Endothelial cell of umbilical vein (primary cell): ENCODE measurements at regions not wholly inside any gene's neighbourhood (a gene's known extent, or its start where the extent isn't known, plus 50 kb on each side); places are given as distances from the start of the nearest gene placed in this dataset.

Experiments used
- BruUV-seq: library from RNA; stranded (reverse); fragments of 400-500 nt; replicated peaks from 2 replicates; lab custom pipeline; 2021; lab: Mats Ljungman, UMichigan
- CTCF ChIA-PET: fragments of 300-600, 350-600 bp; sonication (Branson Sonifier 250); formaldehyde crosslinking; loops from one replicate; lab custom pipeline; 2021; ENCODE audit warnings: antibody characterized with exemption, inconsistent platforms; lab: Charles Lee
- POLR2A ChIA-PET: fragments of 300-600, 350-600 bp; sonication (Branson Sonifier 250); formaldehyde crosslinking; loops from one replicate; lab custom pipeline; 2021; ENCODE audit warnings: antibody characterized with exemption, inconsistent platforms; lab: Charles Lee
- DNase-seq: peaks from one replicate; pipeline ENCODE4 v3.0.0-alpha.2; 2011; ENCODE audit warnings: low read depth, low spot score
- FAIRE-seq: peaks from 2 replicates; lab custom pipeline; 2011; peaks lifted over from hg19 to GRCh38; lab: Jason Lieb, UNC
- H2AFZ ChIP-seq: 2 replicates; pipeline ENCODE4 v1.6.0; 2012; ENCODE audit warnings: low read depth, low read length, control low read depth, inconsistent platforms
- H3K27ac ChIP-seq: 2 replicates; pipeline ENCODE4 v1.5.1; 2011; ENCODE audit warnings: low read depth, mild to moderate bottlenecking, control low read depth, low read length, moderate library complexity; ENCODE audit not compliant: insufficient read depth
- H3K27me3 ChIP-seq, 2 experiments: 2 replicates each; pipeline versions ENCODE4 v1.6.0 to v1.6.1; 2011; ENCODE audit warnings: low read length in 2 of 2, mixed read lengths in 1 of 2; ENCODE audit not compliant: control insufficient read depth in 2 of 2, insufficient read depth in 2 of 2
- H3K36me3 ChIP-seq, 2 experiments: 2 replicates in 1 of 2; 3 replicates in 1 of 2; pipeline ENCODE4 v1.5.1; 2011; ENCODE audit warnings: low read length in 2 of 2, mild to moderate bottlenecking in 1 of 2, moderate library complexity in 1 of 2; ENCODE audit not compliant: control insufficient read depth in 2 of 2, insufficient read depth in 2 of 2; ENCODE audit errors: extremely low read depth in 1 of 2
- H3K4me1 ChIP-seq: 3 replicates; pipeline ENCODE4 v1.5.1; 2011; ENCODE audit warnings: mild to moderate bottlenecking, low read length; ENCODE audit not compliant: control insufficient read depth, insufficient read depth; ENCODE audit errors: extremely low read depth
- H3K4me2 ChIP-seq: 2 replicates; pipeline ENCODE4 v1.6.1; 2011; ENCODE audit warnings: low read length, control low read depth, mixed read lengths; ENCODE audit not compliant: insufficient read depth
- H3K4me3 ChIP-seq, 3 experiments: fragments of 200-600 bp in 1 of 3; sonication (generic), shearing (Covaris generic) in 1 of 3; replicated peaks in 1 of 3; 2 replicates each; pipeline ENCODE4 v1.5.1; 2011 to 2016; ENCODE audit warnings: control low read depth in 3 of 3, low read length in 3 of 3, mild to moderate bottlenecking in 2 of 3, inconsistent platforms in 1 of 3, low read depth in 1 of 3, moderate library complexity in 1 of 3; ENCODE audit not compliant: insufficient read depth in 1 of 3
- H3K79me2 ChIP-seq: 2 replicates; pipeline ENCODE4 v1.6.0; 2012; ENCODE audit warnings: low read length, inconsistent platforms; ENCODE audit not compliant: control insufficient read depth, insufficient read depth
- H3K9ac ChIP-seq: replicated peaks from 2 replicates; pipeline ENCODE3; 2011; ENCODE audit warnings: low read length, control low read depth; ENCODE audit not compliant: insufficient read depth; ENCODE audit errors: extremely low read depth
- H3K9me1 ChIP-seq: replicated peaks from 3 replicates; pipeline ENCODE4 v1.6.0; 2011; ENCODE audit warnings: mild to moderate bottlenecking, low read length; ENCODE audit not compliant: control insufficient read depth, insufficient read depth; ENCODE audit errors: extremely low read depth
- H3K9me3 ChIP-seq: replicated peaks from 2 replicates; pipeline ENCODE4 v1.5.1; 2012; ENCODE audit warnings: low read length, inconsistent platforms; ENCODE audit not compliant: control insufficient read depth, insufficient read depth
- H4K20me1 ChIP-seq: replicated peaks from 2 replicates; pipeline ENCODE3; 2011; ENCODE audit warnings: mild to moderate bottlenecking, low read length; ENCODE audit not compliant: control insufficient read depth, insufficient read depth; ENCODE audit errors: extremely low read depth
- JUN ChIP-seq: IDR thresholded peaks from 2 replicates; pipeline ENCODE4 v1.6.1; 2011; ENCODE audit warnings: borderline replicate concordance, low read depth; ENCODE audit not compliant: insufficient read length, insufficient read depth
- MYC ChIP-seq: IDR thresholded peaks from one replicate; pipeline ENCODE4 v1.6.1; 2011; ENCODE audit warnings: mild to moderate bottlenecking, low read depth, low read length
- POLR2A ChIP-seq: IDR thresholded peaks from 2 replicates; pipeline ENCODE4 v1.6.1; 2012; ENCODE audit warnings: low read depth, mild to moderate bottlenecking, control low read depth, low read length
- dilution Hi-C: fragments of 300-500 bp; cut with MboI; formaldehyde crosslinking; loops from one replicate; pipeline ENCODE4 v1.15.0; 2019; ENCODE audit warnings: low sequenced_read_pairs; ENCODE audit not compliant: extremely low pct_ligation_motif_present
- intact Hi-C: fragments of 100-400 bp; cut with micrococcal nuclease; formaldehyde crosslinking; loops from one replicate; pipeline ENCODE4 v1.10.0; 2022
- TF ChIP-seq, protein P1 (sequence below): IDR thresholded peaks from 2 replicates; pipeline ENCODE4 v1.6.1; 2011; ENCODE audit not compliant: insufficient read depth, insufficient read length

DNA sequence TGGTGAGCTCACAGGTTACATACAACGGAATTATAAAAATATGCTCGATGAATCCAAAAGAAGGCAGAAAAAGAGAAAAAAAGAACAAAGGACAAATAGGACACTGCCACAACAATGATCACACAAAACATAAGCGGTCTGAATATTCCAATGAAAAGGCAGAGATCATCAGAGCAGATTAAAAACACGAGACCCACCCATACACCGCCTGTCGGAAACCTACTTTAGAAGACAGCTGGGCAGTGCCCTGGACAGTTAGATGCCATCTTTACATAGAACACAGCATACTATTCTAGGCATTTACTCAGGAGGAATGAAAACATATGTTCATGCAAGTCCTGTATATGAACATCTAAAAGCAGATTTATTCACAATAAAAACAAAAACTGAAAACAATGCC lies 204.1 kb downstream of the TTLL2 start:
- no peaks in the 10 kb centered on the region for H3K9me1 ChIP-seq
- TF ChIP-seq, protein P1, sequence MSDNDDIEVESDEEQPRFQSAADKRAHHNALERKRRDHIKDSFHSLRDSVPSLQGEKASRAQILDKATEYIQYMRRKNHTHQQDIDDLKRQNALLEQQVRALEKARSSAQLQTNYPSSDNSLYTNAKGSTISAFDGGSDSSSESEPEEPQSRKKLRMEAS = no peak
- no peak for TF ChIP-seq JUN
- TF ChIP-seq POLR2A = no peak
- no peak for TF ChIP-seq MYC
- no peaks in the 10 kb centered on the region for H3K36me3 ChIP-seq
- H3K4me1 ChIP-seq = no peaks in the 10 kb centered on the region
- no peaks in the 10 kb centered on the region for H4K20me1 ChIP-seq
- H3K4me2 ChIP-seq = no peak overlapping the region
- intact Hi-C loops (no loop called here), dilution Hi-C loops (no loop called here)
- H3K27me3 ChIP-seq = no peaks in the 10 kb centered on the region
- H3K79me2 ChIP-seq = no peaks in the 10 kb centered on the region
- no peak overlapping the region for H2AFZ ChIP-seq
- no peak overlapping the region for H3K27ac ChIP-seq
- no peak overlapping the region for H3K4me3 ChIP-seq
- POLR2A ChIA-PET = interaction anchor here (0.6 kb wide), 2 partner anchors 14 to 301 kb away, joined by 3 to 4 read pairs; no protein-coding TSS in a partner anchor
- no TSS peak for BruUV-seq
- H3K9ac ChIP-seq = no peak overlapping the region
- CTCF ChIA-PET = no interaction called here
- DNase-seq (no peak), FAIRE-seq (no peak)
- no peaks in the 10 kb centered on the region for H3K9me3 ChIP-seq

GRCh38 chr6:167529444-167530335 lies 204.8 kb downstream of the TTLL2 start:
- DNase-seq = no peak
- no peaks in the 10 kb centered on the region for H3K27me3 ChIP-seq
- H3K4me1 ChIP-seq = no peaks in the 10 kb centered on the region
- ChIA-PET CTCF (interaction anchor here (1.3 to 1.4 kb wide), 2 partner anchors 13 to 44 kb away, joined by 3 read pairs; no protein-coding TSS in a partner anchor), POLR2A (interaction anchor here (0.6 kb wide), 1 partner anchor 15 kb away, joined by 3 read pairs; no protein-coding TSS in a partner anchor)
- H3K4me2 ChIP-seq = no peak overlapping the region
- H3K79me2 ChIP-seq = no peaks in the 10 kb centered on the region
- no peaks in the 10 kb centered on the region for H3K9me1 ChIP-seq
- no peak overlapping the region for H3K27ac ChIP-seq
- no peaks in the 10 kb centered on the region for H4K20me1 ChIP-seq
- H3K9me3 ChIP-seq = no peaks in the 10 kb centered on the region
- dilution Hi-C loops (no loop called here), intact Hi-C loops (no loop called here)
- H3K9ac ChIP-seq = no peak overlapping the region
- H3K4me3 ChIP-seq = no peak overlapping the region
- TF ChIP-seq MYC = no peak
- H3K36me3 ChIP-seq = no peaks in the 10 kb centered on the region
- FAIRE-seq = no peak
- BruUV-seq = no TSS peak
- no peak overlapping the region for H2AFZ ChIP-seq
